Left kidney (tissue), 1 donor: ENCODE measurements at regions not wholly inside any gene's neighbourhood (a gene's known extent, or its start where the extent isn't known, plus 50 kb on each side); places are given as distances from the start of the nearest gene placed in this dataset.
A peak's percentile ranks its signal among the peaks of the same experiment; 100 is the strongest.
"Not testable (repeated sequence)": the region's sequence is repeated elsewhere in the genome, so short reads cannot be mapped to it uniquely, and the experiment has no call there.

Source experiments
- DNase-seq: peaks from one replicate; pipeline ENCODE4 v3.0.0-alpha.2; 2013

- no peak for DNase-seq
Measured at GRCh38 chr14:48390346-48390745, 714.9 kb upstream of the MDGA2 start.

DNA sequence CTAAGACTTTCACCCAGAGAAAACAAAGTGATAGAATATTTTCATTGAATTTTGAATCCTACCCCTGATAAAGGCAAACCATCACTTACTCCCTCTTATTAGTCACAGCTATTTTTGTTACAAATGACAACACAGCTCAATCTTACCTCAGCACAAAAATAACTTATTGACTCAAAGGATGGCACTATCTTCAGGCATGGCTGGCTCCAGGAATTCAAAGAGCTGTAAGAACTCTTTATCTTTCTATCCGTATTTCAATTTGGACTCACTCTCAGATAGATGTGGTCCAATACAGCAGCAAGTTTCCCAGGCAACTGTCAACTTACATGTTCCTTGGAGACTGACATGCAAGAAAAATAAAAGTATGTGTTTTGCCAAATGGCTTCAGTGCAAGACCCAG is 709.4 kb upstream of the MDGA2 start:
- no peak for DNase-seq

- no peak for DNase-seq
Measured at GRCh38 chr14:48382961-48383360, 707.6 kb upstream of the MDGA2 start.

- no peak for DNase-seq
Measured at GRCh38 chr14:48378541-48378940, 703.1 kb upstream of the MDGA2 start.

DNA sequence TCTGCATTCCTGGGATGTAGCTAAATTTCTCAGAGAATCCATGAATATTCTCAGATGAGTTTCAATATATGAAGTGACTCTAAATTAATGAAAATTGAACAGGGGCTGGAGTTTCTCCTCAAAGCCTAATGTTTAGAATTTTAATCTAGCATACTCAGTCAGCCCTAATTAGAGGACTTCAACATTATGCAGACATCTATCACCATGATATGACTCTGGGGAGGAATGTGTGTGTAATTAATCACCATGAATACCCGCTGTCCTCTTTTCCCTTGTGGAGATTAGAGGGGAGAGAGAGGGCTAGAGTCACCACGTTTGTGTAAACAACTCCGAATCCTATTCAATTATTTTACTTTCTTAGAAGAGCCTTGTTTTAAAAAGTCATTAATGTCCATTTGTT is 698.6 kb upstream of the MDGA2 start:
- DNase-seq = no peak

DNA sequence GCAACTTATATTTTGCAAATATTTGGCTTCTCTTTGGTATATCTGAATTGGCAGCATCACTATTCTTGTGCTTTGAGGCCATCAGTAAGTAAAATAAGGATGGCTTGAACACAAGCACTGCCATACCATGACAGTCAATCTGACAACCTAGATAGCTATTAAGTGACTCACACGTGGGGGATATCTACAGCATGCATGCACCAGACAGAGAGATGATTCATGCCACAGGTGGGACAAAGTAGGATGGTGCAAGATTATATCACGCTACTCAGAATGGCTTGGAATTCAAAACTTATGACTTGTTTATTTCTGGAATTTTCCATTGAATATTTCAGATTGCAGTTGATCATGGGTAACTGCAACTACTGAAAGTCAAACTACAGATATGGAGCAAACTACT is 675.6 kb upstream of the MDGA2 start:
- DNase-seq = no peak

DNA sequence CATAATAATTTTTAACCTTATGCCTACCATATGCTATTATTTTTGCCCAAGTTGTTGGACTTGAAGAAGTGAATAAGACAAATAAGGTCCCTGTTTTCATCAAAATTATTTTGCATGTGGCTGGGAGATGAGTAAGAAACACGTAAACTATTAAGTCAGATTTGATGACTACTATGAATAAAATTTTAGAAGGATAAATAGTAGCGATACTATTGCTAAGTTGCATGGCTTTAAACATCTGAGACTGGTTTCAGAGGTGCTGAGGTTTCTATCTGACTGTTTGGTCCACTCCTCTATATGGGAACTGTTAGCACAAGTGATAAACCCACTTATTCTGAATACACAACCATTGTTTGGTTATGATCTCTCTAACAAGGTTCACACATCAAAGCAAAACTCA is 674.3 kb upstream of the MDGA2 start:
- DNase-seq = no peak

- DNase-seq = no peak
Measured at GRCh38 chr14:48341069-48341468, 665.7 kb upstream of the MDGA2 start.

DNA sequence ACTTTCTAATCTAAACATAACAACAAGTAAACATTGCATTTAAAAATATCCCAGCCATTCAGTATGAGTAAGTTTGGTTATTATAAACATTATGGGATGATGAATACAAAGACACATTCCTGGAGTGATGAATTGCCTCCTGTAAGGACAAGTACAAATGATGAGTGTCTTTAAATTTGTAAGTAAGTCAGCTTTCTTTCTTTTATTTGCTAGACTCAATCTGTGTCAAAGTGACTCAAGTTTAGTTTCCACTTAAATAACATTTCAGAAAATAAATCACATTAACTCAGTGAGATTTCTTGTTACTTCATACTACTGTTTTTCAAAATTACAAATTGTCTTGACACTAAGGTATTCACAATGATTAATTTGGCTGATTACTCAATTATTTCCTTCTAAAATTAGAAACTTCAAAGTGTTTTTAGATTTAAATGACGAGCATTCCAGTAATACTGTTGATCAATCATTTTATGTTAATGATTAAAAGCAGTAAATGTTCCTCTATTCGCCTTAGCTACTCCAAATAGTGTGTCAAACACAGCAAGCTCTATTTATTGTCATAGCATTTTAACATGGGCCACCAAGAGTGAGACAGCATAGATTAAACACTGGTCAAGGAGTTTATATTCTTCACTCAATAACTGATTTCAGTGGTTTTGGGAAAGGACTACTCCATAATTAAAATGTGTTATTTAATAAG is 658.0 kb upstream of the MDGA2 start:
- no peak for DNase-seq

- no peak for DNase-seq
Measured at GRCh38 chr14:48331421-48331820, 656.0 kb upstream of the MDGA2 start.

- DNase-seq = no peak
Measured at GRCh38 chr14:48325486-48325885, 650.1 kb upstream of the MDGA2 start.

DNA sequence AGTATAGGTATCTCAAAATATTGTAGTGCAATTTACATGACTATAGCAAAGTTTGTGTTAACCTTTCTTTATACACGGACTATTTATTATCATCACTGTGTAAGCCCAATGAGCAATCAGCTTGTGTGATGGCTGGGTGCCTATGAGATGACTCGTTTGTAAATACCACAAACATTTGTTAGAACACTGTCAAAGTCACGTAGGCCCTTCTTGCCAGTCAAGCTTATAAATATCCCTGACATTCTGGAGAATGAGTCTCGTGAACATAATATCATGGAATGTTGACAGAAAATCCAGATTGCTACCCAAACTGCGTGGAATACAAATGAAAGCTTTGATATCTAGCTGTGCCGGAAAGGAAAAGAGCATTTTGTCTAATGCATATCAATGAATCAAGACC is 648.3 kb upstream of the MDGA2 start:
- no peak for DNase-seq

GRCh38 chr14:48319823-48320222 is 644.4 kb upstream of the MDGA2 start:
- no peak for DNase-seq

DNA sequence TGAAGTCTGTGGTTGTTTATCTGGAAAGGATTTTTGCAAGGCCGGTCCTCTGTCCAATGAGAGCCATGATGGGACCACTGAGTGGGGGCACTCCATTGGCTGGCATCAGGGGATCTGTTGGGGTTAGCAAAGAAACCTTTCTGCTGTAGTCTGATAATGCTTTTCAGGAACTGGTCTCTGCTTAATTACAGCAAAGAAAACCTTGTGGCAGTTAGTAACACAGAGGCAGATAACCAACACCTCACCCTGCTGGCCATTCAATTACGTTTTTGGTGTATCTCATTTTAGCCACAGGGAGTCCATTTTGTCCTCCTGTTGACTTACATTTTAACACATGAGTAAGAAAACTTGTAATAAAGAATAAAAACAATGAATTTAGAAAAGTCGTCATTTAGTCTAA is 629.3 kb upstream of the MDGA2 start:
- DNase-seq = no peak

DNA sequence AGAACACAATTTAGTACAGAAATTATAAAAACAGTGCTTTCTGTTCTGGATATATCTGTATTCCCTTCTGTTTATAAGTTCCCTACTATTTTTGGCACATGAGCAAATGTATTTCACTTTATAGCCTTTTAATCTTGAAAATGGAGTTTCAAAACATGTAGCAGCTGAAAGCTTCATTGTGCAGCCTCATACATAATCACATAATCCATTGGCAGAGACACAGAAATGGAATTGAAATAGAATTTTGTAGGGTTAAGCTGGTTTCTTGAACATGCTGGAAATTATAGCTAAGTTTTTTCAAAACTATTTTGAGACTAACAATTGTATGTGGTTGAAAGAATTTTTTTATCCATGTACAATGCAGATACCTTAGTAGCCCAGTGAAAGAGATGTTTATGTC is 614.3 kb upstream of the MDGA2 start:
- DNase-seq = no peak

DNA sequence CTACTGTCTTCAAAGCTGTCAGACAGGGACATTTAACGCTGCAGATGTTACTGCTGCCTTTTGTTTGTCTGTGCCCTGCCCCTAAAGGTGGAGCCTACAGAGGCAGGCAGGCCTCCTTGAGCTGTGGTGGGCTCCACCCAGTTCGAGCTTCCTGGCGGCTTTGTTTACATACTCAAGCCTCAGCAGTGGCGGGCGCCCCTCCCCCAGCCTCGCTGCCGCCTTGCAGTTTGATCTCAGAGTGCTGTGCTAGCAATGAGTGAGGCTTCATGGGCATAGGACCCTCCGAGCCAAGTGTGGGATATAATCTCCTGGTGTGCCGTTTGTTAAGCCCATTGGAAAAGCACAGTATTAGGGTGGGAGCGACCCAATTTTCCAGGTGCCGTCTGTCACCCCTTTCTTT is 609.8 kb upstream of the MDGA2 start:
- DNase-seq = not testable (repeated sequence)

GRCh38 chr14:48275301-48275700 is 599.9 kb upstream of the MDGA2 start:
- DNase-seq = no peak

DNA sequence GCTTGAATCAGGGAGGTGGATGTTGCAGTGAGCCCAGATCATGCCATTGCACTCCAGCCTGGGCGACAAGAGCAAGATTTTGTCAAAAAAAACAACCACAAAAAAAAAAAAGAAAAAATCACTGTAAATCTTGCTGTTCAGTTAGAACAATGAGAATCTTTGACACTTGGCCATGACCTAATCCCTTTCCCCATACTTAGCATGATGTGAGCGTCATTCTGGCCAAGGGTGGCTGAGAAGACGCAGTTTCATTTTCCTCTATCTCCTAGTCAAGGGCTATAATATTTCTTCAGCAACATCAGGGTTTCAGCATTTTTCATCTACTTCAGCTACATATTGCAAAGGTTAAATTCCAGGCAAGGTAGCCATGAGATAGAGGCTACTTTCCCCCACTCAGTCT is 599.4 kb upstream of the MDGA2 start:
- no peak for DNase-seq

DNA sequence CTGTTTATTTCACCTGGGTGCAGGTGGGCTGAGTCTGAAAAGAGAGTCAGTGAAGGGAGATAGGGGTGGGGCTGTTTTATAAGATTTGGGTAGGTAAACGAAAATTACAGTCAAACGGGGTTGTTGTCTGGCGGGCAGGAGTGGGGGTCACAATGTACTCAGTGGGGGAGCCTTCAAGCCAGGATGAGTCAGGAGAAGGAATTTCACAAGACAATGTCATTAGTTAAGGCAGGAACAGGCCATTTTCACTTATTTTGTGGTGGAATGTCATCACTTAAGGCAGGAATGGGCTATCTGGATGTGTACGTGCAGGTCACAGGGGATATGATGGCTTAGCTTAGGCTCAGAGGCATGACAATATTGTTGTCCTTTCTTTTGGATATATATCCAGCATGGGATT is 592.5 kb upstream of the MDGA2 start:
- DNase-seq = not testable (repeated sequence)

DNA sequence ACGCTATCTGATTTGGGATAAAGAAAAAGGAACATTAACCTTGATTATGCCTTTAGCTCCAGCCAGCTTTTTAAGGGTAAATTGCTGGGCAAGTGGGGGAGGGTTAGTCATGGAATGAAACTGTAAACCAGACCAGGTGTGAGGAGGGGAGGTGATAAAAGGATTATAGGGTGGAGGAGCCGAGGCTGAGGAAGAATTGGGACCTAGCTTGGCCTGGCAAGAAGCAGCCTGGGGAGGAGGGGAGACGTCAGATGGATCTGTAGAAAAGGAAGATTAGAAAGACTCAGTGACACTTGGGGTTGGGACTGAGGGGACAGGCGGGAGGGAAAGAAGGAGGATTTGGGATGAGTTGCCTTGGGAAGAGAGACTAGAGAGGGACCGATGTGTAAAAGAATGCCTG is 590.8 kb upstream of the MDGA2 start:
- DNase-seq = peak; percentile 10

DNA sequence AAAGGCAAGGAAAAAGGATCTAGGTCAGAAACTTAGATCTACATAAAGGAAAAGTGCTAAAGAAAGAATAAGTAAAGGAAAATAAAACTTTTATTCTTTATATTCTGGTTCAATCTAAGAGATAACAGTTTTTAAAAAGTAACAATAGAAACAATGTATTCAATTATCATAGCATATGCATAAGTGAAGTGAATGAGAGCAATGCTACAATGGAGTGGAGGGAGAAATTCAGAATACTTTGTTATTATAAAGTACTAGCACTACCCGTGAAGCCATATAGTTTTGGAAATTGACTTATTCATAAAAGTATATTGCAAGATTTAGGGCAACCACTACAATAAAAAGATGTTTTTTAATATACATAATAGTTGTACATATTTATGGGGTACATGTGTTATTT is 586.0 kb upstream of the MDGA2 start:
- DNase-seq = no peak

- DNase-seq = not testable (repeated sequence)
Measured at GRCh38 chr14:48260394-48261295, 585.2 kb upstream of the MDGA2 start.

DNA sequence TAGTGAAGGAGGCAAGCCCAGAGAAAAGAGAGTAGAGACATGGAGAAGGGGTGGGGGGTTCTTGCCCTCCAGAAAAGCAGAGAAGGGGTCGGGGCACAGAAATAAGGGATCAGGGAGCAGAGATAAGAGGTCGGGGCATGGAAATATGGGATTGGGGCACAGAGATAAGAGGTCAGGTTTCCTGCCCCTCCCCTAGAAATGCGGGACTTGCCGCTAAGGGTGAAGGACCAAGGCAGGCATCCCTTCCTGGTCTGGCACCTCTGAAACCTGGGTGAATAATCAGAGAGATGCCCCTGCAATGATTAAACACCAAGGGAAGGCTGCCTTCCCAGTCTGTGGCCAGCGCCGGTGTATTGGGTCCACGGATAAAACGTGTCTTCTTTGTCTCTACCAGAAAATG is 584.5 kb upstream of the MDGA2 start:
- not testable (repeated sequence) for DNase-seq

DNA sequence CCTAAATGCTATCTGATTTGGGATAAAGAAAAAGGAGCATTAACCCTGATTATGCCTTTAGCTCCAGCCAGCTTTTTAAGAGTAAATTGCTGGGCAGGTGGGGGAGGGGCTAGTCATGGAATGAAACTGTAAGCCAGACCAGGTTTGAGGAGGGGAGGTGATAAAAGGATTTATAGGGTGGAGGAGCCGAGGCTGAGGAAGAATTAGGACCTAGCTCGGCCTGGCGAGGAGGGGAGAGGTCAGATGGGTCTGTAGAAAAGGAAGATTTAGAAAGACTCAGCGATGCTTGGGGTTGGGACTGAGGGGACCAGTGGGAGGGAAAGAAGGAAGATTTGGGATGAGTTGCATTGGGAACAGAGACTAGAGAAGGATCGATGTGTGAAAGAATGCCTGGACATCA is 583.8 kb upstream of the MDGA2 start:
- not testable (repeated sequence) for DNase-seq
